Mesenchymal stem cell (in vitro differentiated cells and primary cell): ENCODE measurements at regions not wholly inside any gene's neighbourhood (a gene's known extent, or its start where the extent isn't known, plus 50 kb on each side); places are given as distances from the start of the nearest gene placed in this dataset.

Experiments
- DNase-seq: peaks from one replicate; pipeline ENCODE4 v3.0.0-alpha.2; 2013
- H2AFZ ChIP-seq: one replicate; pipeline ENCODE4 v1.6.1; 2013; ENCODE audit warnings: low read depth, mild to moderate bottlenecking, control low read depth, inconsistent platforms, low read length, moderate library complexity
- H2AK5ac ChIP-seq: 2 replicates; pipeline ENCODE4 v1.6.1; 2013; ENCODE audit warnings: low read length, moderate library complexity, mild to moderate bottlenecking, inconsistent platforms; ENCODE audit not compliant: severe bottlenecking
- H2BK120ac ChIP-seq: one replicate; pipeline ENCODE4 v1.6.1; 2013; ENCODE audit warnings: low read depth, mild to moderate bottlenecking, inconsistent platforms, low read length, moderate library complexity
- H2BK12ac ChIP-seq, 2 experiments: one replicate each; pipeline ENCODE4 v1.6.1; 2013; ENCODE audit warnings: inconsistent platforms in 2 of 2, low read length in 2 of 2, mild to moderate bottlenecking in 2 of 2, moderate library complexity in 2 of 2, control low read depth in 1 of 2
- H2BK15ac ChIP-seq: one replicate; pipeline ENCODE4 v1.6.1; 2013; ENCODE audit warnings: mild to moderate bottlenecking, low read depth, inconsistent platforms; ENCODE audit not compliant: poor library complexity, severe bottlenecking
- H2BK5ac ChIP-seq: 2 replicates; pipeline ENCODE4 v1.6.1; 2013; ENCODE audit warnings: low read depth, mild to moderate bottlenecking, low read length, control low read depth, inconsistent platforms; ENCODE audit not compliant: poor library complexity, severe bottlenecking
- H3K14ac ChIP-seq, 2 experiments: one replicate each; pipeline ENCODE4 v1.6.1; 2013; ENCODE audit warnings: inconsistent platforms in 2 of 2, low read length in 2 of 2, control low read depth in 1 of 2, mild to moderate bottlenecking in 1 of 2, moderate library complexity in 1 of 2
- H3K18ac ChIP-seq, 2 experiments: one replicate each; pipeline ENCODE4 v1.6.1; 2013; ENCODE audit warnings: inconsistent platforms in 2 of 2, low read length in 2 of 2, control low read depth in 1 of 2, low read depth in 1 of 2, mild to moderate bottlenecking in 1 of 2
- H3K23ac ChIP-seq, 2 experiments: one replicate each; pipeline ENCODE4 v1.6.1; 2013; ENCODE audit warnings: inconsistent platforms in 2 of 2, low read length in 2 of 2, mild to moderate bottlenecking in 2 of 2, moderate library complexity in 2 of 2, control low read depth in 1 of 2
- H3K27ac ChIP-seq: 2 replicates; pipeline ENCODE4 v1.5.1; 2013; ENCODE audit warnings: mild to moderate bottlenecking, moderate library complexity, low read length, control low read depth, inconsistent platforms; ENCODE audit not compliant: poor library complexity, severe bottlenecking
- H3K27me3 ChIP-seq, 2 experiments: 2 replicates each; pipeline versions ENCODE4 v1.6.1 to v1.7.0; 2013; ENCODE audit warnings: low read length in 2 of 2, mild to moderate bottlenecking in 2 of 2, moderate library complexity in 2 of 2, control low read depth in 1 of 2, inconsistent platforms in 1 of 2; ENCODE audit not compliant: control insufficient read depth in 1 of 2, insufficient read depth in 1 of 2
- H3K36me3 ChIP-seq, 2 experiments: 2 replicates each; pipeline versions ENCODE4 v1.6.1 to v1.7.0; 2013; ENCODE audit warnings: low read length in 2 of 2, control low read depth in 1 of 2, inconsistent platforms in 1 of 2, low read depth in 1 of 2, mild to moderate bottlenecking in 1 of 2; ENCODE audit not compliant: insufficient read depth in 2 of 2, control insufficient read depth in 1 of 2
- H3K4ac ChIP-seq, 2 experiments: one replicate each; pipeline ENCODE4 v1.6.1; 2013; ENCODE audit warnings: inconsistent platforms in 2 of 2, low read length in 2 of 2, mild to moderate bottlenecking in 2 of 2, moderate library complexity in 2 of 2, control low read depth in 1 of 2, low read depth in 1 of 2
- H3K4me1 ChIP-seq: 2 replicates; pipeline ENCODE4 v1.6.1; 2013; ENCODE audit warnings: low read depth, low read length, control low read depth; ENCODE audit not compliant: control insufficient read depth, insufficient read depth
- H3K4me2 ChIP-seq: 2 replicates; pipeline ENCODE4 v1.6.1; 2013; ENCODE audit warnings: low read length, mild to moderate bottlenecking, inconsistent platforms; ENCODE audit not compliant: poor library complexity, severe bottlenecking
- H3K4me3 ChIP-seq, 2 experiments: 2 replicates each; pipeline versions ENCODE4 v1.5.1 to v1.7.0; 2013; ENCODE audit warnings: low read length in 2 of 2, mild to moderate bottlenecking in 2 of 2, control low read depth in 1 of 2, low read depth in 1 of 2; ENCODE audit not compliant: insufficient read depth in 1 of 2
- H3K79me1 ChIP-seq: replicated peaks from 2 replicates; pipeline ENCODE4 v1.6.1; 2013; ENCODE audit warnings: mild to moderate bottlenecking, control low read depth, low read length, inconsistent platforms; ENCODE audit not compliant: poor library complexity, severe bottlenecking
- H3K9ac ChIP-seq: 2 replicates; pipeline ENCODE4 v1.7.0; 2013; ENCODE audit warnings: mild to moderate bottlenecking, low read length, moderate library complexity
- H3K9me3 ChIP-seq: 2 replicates; pipeline ENCODE4 v1.7.0; 2013; ENCODE audit warnings: mild to moderate bottlenecking, low read length; ENCODE audit not compliant: control insufficient read depth
- H4K8ac ChIP-seq: one replicate; pipeline ENCODE4 v1.6.1; 2013; ENCODE audit warnings: inconsistent platforms, mild to moderate bottlenecking, low read length, moderate library complexity
- H4K91ac ChIP-seq: one replicate; pipeline ENCODE4 v1.6.1; 2013; ENCODE audit warnings: mild to moderate bottlenecking, low read length, inconsistent platforms
- WGBS: methylation state at CpG from one replicate; pipeline ENCODE4 v1.1.7; 2013; ENCODE audit warnings: mixed read lengths; 5-methylcytosine and 5-hydroxymethylcytosine counted together

DNA sequence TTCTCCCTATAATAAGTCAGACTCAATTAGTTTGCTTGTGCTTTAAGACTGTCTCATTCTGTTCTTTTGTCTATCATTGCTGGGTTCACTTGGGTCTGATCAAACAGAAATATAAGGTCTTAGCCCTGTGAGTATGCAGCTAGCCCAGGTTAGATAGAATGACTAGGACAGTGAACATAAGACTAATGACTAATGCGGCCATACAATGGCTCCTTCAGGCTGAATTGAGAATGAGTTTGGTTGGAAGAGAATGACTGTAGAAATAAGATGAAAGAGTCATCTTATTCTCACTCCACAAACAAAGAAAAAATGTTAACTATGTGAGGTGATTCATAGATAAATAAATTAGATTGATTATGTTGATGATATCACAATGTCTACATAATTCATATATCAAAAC is 50.1 kb upstream of the OBI1 start:
- no peak overlapping the region for H3K27ac ChIP-seq
- H3K23ac ChIP-seq, result no peak overlapping the region
- no peak overlapping the region for H2BK120ac ChIP-seq
- H3K4me2 ChIP-seq, result no peak overlapping the region
- no peak for DNase-seq
- no peak overlapping the region for H2BK15ac ChIP-seq
- H3K4me1 ChIP-seq, result no peaks in the 10 kb centered on the region
- H3K18ac ChIP-seq, result no peak overlapping the region
- no peak overlapping the region for H3K4ac ChIP-seq
- H2BK5ac ChIP-seq, result no peak overlapping the region
- H2BK12ac ChIP-seq, result no peak overlapping the region
- H2AFZ ChIP-seq, result no peak overlapping the region
- H3K4me3 ChIP-seq, result no peak overlapping the region
- no peak overlapping the region for H4K91ac ChIP-seq
- no peaks in the 10 kb centered on the region for H3K9me3 ChIP-seq
- H2AK5ac ChIP-seq, result no peak overlapping the region
- no peak overlapping the region for H3K14ac ChIP-seq
- no CpG with 5 or more reads among the region's 1 CpG for WGBS
- H3K27me3 ChIP-seq, result no peaks in the 10 kb centered on the region
- H3K9ac ChIP-seq, result no peak overlapping the region
- H3K79me1 ChIP-seq, result no peaks in the 10 kb centered on the region
- H4K8ac ChIP-seq, result no peak overlapping the region
- no peaks in the 10 kb centered on the region for H3K36me3 ChIP-seq
